ENCODE measurements at regions not wholly inside any gene's neighbourhood (a gene's known extent, or its start where the extent isn't known, plus 50 kb on each side); places are given as distances from the start of the nearest gene placed in this dataset.

- in situ Hi-C loops (cut with HindIII; ENCODE audit: low sequenced_read_pairs): no loop called here
Measured at GRCh38 chr10:43737003-43737402, 88.3 kb upstream of the ZNF32 start.

GRCh38 chr10:43735907-43736306, 87.2 kb upstream of the ZNF32 start:
- in situ Hi-C loops (cut with HindIII; ENCODE audit: low sequenced_read_pairs): no loop called here

- in situ Hi-C loops (cut with HindIII; ENCODE audit: low sequenced_read_pairs): no loop called here
Measured at GRCh38 chr10:43734716-43735115, 86.0 kb upstream of the ZNF32 start.

- in situ Hi-C loops (cut with HindIII; ENCODE audit: low sequenced_read_pairs): no loop called here
Measured at GRCh38 chr10:43731486-43731885, 82.8 kb upstream of the ZNF32 start.

GRCh38 chr10:43728425-43728824, 79.7 kb upstream of the ZNF32 start:
- in situ Hi-C loops (cut with HindIII; ENCODE audit: low sequenced_read_pairs): no loop called here

- in situ Hi-C loops (cut with HindIII; ENCODE audit: low sequenced_read_pairs): no loop called here
Measured at GRCh38 chr10:43727935-43728334, 79.3 kb upstream of the ZNF32 start.

- in situ Hi-C loops (cut with HindIII; ENCODE audit: low sequenced_read_pairs): no loop called here
Measured at GRCh38 chr10:43715334-43715733, 66.7 kb upstream of the ZNF32 start.

GRCh38 chr10:43712821-43713584, 64.3 kb upstream of the ZNF32 start:
- in situ Hi-C loops (cut with HindIII; ENCODE audit: low sequenced_read_pairs): loop anchor here (5.0 kb wide), 1 partner anchor 64 kb away; no protein-coding TSS in a partner anchor

GRCh38 chr10:43710772-43711471, 62.2 kb upstream of the ZNF32 start:
- in situ Hi-C loops (cut with HindIII; ENCODE audit: low sequenced_read_pairs): loop anchor here (5.0 kb wide), 1 partner anchor 66 kb away; no protein-coding TSS in a partner anchor

- in situ Hi-C loops (cut with HindIII; ENCODE audit: low sequenced_read_pairs): no loop called here
Measured at GRCh38 chr10:43708262-43708661, 59.6 kb upstream of the ZNF32 start.

GRCh38 chr10:43707770-43708169, 59.1 kb upstream of the ZNF32 start:
- in situ Hi-C loops (cut with HindIII; ENCODE audit: low sequenced_read_pairs): no loop called here

GRCh38 chr10:43706166-43706565, 57.5 kb upstream of the ZNF32 start:
- in situ Hi-C loops (cut with HindIII; ENCODE audit: low sequenced_read_pairs): no loop called here

GRCh38 chr10:43703286-43703685, 54.6 kb upstream of the ZNF32 start:
- in situ Hi-C loops (cut with HindIII; ENCODE audit: low sequenced_read_pairs): no loop called here

- in situ Hi-C loops (cut with HindIII; ENCODE audit: low sequenced_read_pairs): no loop called here
Measured at GRCh38 chr10:43702936-43703281, 54.2 kb upstream of the ZNF32 start.

GRCh38 chr10:43702213-43702935, 53.7 kb upstream of the ZNF32 start:
- in situ Hi-C loops (cut with HindIII; ENCODE audit: low sequenced_read_pairs): no loop called here

GRCh38 chr10:43701295-43701694, 52.6 kb upstream of the ZNF32 start:
- in situ Hi-C loops (cut with HindIII; ENCODE audit: low sequenced_read_pairs): no loop called here

GRCh38 chr10:43700306-43700705, 51.6 kb upstream of the ZNF32 start:
- in situ Hi-C loops (cut with HindIII; ENCODE audit: low sequenced_read_pairs): no loop called here

- in situ Hi-C loops (cut with HindIII; ENCODE audit: low sequenced_read_pairs): no loop called here
Measured at GRCh38 chr10:43699516-43699915, 50.8 kb upstream of the ZNF32 start.
